Ovary (tissue), 7 donors: ENCODE measurements at regions not wholly inside any gene's neighbourhood (a gene's known extent, or its start where the extent isn't known, plus 50 kb on each side); places are given as distances from the start of the nearest gene placed in this dataset.
A peak's percentile ranks its signal among the peaks of the same experiment; 100 is the strongest.

Source experiments
- DNase-seq, 5 donors: peaks; one replicate each; pipeline ENCODE4 v3.0.0-alpha.2; 2019 to 2020
- H3K27ac ChIP-seq, 2 donors: fragments of 200-600 bp; one replicate each; pipeline versions ENCODE4 v1.5.1 to v1.8.0; 2019 to 2022
- H3K27me3 ChIP-seq: fragments of 200-600 bp; one replicate; pipeline ENCODE4 v1.8.0; 2022
- H3K36me3 ChIP-seq: fragments of 200-600 bp; sonication (generic); one replicate; pipeline ENCODE4 v1.5.1; 2019
- H3K4me1 ChIP-seq: one replicate; pipeline ENCODE4 v1.8.1; 2013; ENCODE audit warnings: mild to moderate bottlenecking, moderate library complexity; ENCODE audit not compliant: insufficient read depth
- H3K4me3 ChIP-seq: fragments of 200-600 bp; sonication (generic); one replicate; pipeline ENCODE4 v1.5.1; 2017
- H3K9me3 ChIP-seq, 2 donors: fragments of 200-600 bp in 1 of 2; sonication (generic) in 1 of 2; one replicate each; pipeline versions ENCODE4 v1.5.1 to v1.8.1; 2013 to 2019; ENCODE audit warnings: mild to moderate bottlenecking in 1 of 2, moderate library complexity in 1 of 2
- EP300 ChIP-seq: sonication (generic); formaldehyde crosslinking; IDR thresholded peaks from one replicate; pipeline ENCODE4 v1.6.1; 2017; ENCODE audit warnings: antibody characterized with exemption
- POLR2A ChIP-seq: fragments of 450-650 bp; IDR thresholded peaks from one replicate; pipeline ENCODE4 v1.6.1; 2017; ENCODE audit warnings: antibody characterized with exemption, mild to moderate bottlenecking, moderate library complexity
- WGBS, 3 donors: extraction: QIAGEN DNeasy Blood & Tissue Kit in 1 of 3; methylation state at CpG; one replicate each; pipeline versions ENCODE4 v1.1.5 to v1.1.7; 2013 to 2017; 5-methylcytosine and 5-hydroxymethylcytosine counted together
- intact Hi-C, 4 donors: fragments of 100-400 bp; cut with DNase I; formaldehyde crosslinking; loops; one replicate each; pipeline versions ENCODE4 v1.11.0 to v1.15.1; 2022 to 2023
- TF ChIP-seq, protein P1 (sequence below), 3 donors: fragments of 450-650 bp in 2 of 3; fragments of 200-600 bp in 1 of 3; IDR thresholded peaks; one replicate each; pipeline versions ENCODE4 v1.5.1 to v1.8.0; 2016 to 2022; ENCODE audit warnings: antibody characterized with exemption in 3 of 3, mild to moderate bottlenecking in 1 of 3
- donor health status: DM: no; HTN: no; CAD: no; lungs with moderate emphysema.
- donor health status: DM: no; HTN: no; CAD: no.
- donor health status: Bipolar disorder and iron deficiency.
- donor health status: DM: no; HTN: no; CAD: no.
- donor health status: DM: yes; HTN: yes; CAD: no.

DNA sequence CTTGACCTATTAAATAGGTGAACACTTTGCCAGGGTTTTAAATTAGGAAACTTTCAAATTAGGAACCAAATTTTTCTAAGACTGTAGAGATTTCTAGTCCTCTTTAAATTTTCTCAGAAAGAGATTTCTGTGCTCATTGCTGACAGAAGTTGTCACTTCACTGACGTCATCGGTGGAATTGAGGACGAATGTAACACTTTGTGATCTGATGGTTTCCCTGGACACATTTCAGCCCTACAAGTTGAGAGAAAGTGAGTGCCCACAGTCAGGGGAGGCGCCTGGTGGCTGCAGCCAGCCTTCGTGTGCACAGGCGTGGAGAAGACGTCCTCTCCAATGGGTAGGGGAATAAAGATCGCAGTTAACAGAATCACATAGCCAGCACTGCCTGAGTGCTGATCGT, 396.5 kb upstream of the TSHZ3 start:
- DNase-seq: no peak
- H3K27ac ChIP-seq: no peak overlapping the region
- no peaks in the 10 kb centered on the region for H3K27me3 ChIP-seq
- no peaks in the 10 kb centered on the region for H3K36me3 ChIP-seq
- TF ChIP-seq, protein P1, sequence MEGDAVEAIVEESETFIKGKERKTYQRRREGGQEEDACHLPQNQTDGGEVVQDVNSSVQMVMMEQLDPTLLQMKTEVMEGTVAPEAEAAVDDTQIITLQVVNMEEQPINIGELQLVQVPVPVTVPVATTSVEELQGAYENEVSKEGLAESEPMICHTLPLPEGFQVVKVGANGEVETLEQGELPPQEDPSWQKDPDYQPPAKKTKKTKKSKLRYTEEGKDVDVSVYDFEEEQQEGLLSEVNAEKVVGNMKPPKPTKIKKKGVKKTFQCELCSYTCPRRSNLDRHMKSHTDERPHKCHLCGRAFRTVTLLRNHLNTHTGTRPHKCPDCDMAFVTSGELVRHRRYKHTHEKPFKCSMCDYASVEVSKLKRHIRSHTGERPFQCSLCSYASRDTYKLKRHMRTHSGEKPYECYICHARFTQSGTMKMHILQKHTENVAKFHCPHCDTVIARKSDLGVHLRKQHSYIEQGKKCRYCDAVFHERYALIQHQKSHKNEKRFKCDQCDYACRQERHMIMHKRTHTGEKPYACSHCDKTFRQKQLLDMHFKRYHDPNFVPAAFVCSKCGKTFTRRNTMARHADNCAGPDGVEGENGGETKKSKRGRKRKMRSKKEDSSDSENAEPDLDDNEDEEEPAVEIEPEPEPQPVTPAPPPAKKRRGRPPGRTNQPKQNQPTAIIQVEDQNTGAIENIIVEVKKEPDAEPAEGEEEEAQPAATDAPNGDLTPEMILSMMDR (IDR thresholded peaks at IDR 0.05): no peak
- TF ChIP-seq POLR2A (no peak), EP300 (no peak)
- H3K9me3 ChIP-seq: no peaks in the 10 kb centered on the region
- H3K4me1 ChIP-seq: peaks cover 4% of the 10 kb centered on the region
- WGBS, 3 donors: 68 to 78% (median 71%) methylated on average over 9 of the region's 9 CpGs
- intact Hi-C loops: no loop called here
- H3K4me3 ChIP-seq: no peak overlapping the region

DNA sequence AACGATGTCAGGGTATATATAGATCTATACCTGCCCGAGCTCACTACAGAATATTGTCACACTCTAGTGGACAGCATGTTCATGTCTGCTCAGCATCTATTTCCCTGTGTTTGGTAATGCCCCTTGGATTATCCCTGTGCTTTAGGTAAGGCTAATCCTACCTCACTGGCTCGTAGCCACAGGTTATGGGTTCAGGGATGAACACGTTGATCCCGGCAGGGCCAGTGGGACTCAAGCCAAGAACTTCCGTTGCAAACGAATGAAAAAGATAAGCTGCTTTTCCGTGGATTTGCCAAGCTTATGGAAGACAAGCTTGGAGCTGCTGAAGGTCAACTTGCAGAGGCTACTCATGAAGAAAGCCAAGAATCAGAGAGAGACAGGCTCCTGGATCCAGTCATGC, 400.0 kb upstream of the TSHZ3 start:
- DNase-seq: peak in 3 of 5 donors; percentile 50 to 59 (median 57)
- TF ChIP-seq POLR2A (no peak), EP300 (no peak)
- TF ChIP-seq, protein P1 (IDR thresholded peaks at IDR 0.05): no peak
- Histone ChIP-seq H3K9me3 (no peaks in the 10 kb centered on the region), H3K36me3 (no peaks in the 10 kb centered on the region), H3K27me3 (no peaks in the 10 kb centered on the region), H3K4me1 (peaks cover 4% of the 10 kb centered on the region), H3K27ac (no peak overlapping the region), H3K4me3 (no peak overlapping the region)
- intact Hi-C loops: no loop called here
- 13 to 20% (median 14%) methylated on average over 8 of the region's 8 CpGs for WGBS, 3 donors

DNA sequence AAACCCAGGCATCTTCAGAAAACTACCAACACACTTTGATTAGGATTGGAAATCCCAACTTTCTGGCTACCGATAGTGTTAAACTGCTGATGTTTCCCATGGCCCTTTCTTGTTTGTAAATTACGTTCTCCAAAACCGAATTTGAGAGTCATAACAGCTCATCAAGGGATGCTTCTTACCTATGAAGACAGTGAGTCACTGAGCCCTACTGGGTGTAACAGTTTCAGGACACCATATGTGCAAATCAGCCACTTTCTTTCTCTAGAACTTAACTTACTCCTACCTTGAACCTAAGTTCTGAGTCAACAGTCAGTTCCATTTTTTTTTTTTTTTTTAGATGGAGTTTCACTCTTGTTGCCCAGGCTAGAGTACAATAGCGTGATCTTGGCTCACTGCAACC, 410.1 kb upstream of the TSHZ3 start:
- Histone ChIP-seq H3K27me3 (no peaks in the 10 kb centered on the region), H3K4me1 (no peaks in the 10 kb centered on the region), H3K36me3 (no peaks in the 10 kb centered on the region), H3K4me3 (no peak overlapping the region), H3K27ac (no peak overlapping the region), H3K9me3 (no peaks in the 10 kb centered on the region)
- TF ChIP-seq POLR2A: no peak
- no peak for TF ChIP-seq EP300
- TF ChIP-seq, protein P1 (IDR thresholded peaks at IDR 0.05): no peak
- intact Hi-C loops: no loop called here
- DNase-seq: no peak
- WGBS, 3 donors: 88 to 94% (median 92%) methylated on average over 4 of the region's 4 CpGs

DNA sequence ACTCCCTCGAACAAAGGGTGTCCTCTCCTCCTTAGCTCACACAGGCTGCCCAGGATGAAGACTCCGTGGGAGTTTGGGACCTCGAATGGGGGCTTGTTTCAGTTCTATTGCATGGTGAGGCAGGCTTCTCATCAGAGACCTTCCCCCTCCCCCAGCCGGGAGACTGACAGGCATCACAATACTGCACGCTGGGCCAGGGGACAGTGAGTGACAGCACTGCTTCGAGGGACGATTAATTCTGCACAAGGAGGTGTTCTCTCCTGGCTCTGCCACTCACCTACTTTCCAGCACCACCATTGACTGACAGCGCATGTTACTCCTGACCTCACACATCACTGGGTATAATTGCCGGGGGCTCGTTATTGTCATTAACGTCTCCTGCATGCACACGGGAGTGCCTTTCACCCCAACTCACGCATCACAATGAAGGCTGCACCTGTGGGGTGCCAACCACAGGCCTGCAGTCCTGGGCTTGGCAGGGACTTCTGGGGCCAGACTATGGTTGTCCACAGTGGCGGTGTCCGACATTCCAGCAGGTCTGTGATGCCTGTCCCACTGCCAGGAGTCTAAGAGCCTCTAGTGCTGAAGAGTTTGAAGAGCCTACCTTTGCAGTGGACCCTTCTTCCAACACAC, 412.2 kb upstream of the TSHZ3 start:
- Histone ChIP-seq H3K27me3 (no peaks in the 10 kb centered on the region), H3K4me3 (no peak overlapping the region), H3K4me1 (no peaks in the 10 kb centered on the region), H3K27ac (no peak overlapping the region), H3K9me3 (no peaks in the 10 kb centered on the region), H3K36me3 (no peaks in the 10 kb centered on the region)
- DNase-seq: no peak
- TF ChIP-seq EP300 (no peak), POLR2A (no peak)
- TF ChIP-seq, protein P1 (IDR thresholded peaks at IDR 0.05): no peak
- 73 to 74% (median 73%) methylated on average over 15 of the region's 15 CpGs for WGBS, 3 donors
- intact Hi-C loops: no loop called here
